ENCODE measurements at regions not wholly inside any gene's neighbourhood (a gene's known extent, or its start where the extent isn't known, plus 50 kb on each side); places are given as distances from the start of the nearest gene placed in this dataset.

DNA sequence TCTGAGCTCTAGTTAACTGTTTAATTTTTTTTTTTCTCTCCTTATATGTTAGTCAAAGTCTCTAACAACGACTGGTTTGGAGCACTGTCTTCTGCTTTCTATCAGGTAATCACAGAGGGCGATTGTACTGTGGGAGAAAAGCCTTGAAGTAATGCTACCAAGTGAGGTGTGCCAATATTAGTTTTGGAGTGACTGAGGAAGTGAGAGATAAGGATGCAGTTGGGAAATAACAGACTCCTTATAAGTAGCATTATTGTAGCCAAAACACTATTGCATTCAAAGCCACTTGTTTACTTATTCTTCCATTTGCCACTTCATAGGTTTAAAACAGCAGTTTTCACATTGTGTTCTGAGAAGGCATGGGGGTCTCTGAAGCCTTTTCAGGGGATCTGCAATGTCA lies 79.1 kb upstream of the SLC6A14 start:
- TF ChIP-seq, protein P1, sequence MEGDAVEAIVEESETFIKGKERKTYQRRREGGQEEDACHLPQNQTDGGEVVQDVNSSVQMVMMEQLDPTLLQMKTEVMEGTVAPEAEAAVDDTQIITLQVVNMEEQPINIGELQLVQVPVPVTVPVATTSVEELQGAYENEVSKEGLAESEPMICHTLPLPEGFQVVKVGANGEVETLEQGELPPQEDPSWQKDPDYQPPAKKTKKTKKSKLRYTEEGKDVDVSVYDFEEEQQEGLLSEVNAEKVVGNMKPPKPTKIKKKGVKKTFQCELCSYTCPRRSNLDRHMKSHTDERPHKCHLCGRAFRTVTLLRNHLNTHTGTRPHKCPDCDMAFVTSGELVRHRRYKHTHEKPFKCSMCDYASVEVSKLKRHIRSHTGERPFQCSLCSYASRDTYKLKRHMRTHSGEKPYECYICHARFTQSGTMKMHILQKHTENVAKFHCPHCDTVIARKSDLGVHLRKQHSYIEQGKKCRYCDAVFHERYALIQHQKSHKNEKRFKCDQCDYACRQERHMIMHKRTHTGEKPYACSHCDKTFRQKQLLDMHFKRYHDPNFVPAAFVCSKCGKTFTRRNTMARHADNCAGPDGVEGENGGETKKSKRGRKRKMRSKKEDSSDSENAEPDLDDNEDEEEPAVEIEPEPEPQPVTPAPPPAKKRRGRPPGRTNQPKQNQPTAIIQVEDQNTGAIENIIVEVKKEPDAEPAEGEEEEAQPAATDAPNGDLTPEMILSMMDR (IDR thresholded peaks at IDR 0.05), result no peak
- TF ChIP-seq EZH2 (IDR thresholded peaks at IDR 0.05), result no peak
